ENCODE measurements at regions not wholly inside any gene's neighbourhood (a gene's known extent, or its start where the extent isn't known, plus 50 kb on each side); places are given as distances from the start of the nearest gene placed in this dataset.

DNA sequence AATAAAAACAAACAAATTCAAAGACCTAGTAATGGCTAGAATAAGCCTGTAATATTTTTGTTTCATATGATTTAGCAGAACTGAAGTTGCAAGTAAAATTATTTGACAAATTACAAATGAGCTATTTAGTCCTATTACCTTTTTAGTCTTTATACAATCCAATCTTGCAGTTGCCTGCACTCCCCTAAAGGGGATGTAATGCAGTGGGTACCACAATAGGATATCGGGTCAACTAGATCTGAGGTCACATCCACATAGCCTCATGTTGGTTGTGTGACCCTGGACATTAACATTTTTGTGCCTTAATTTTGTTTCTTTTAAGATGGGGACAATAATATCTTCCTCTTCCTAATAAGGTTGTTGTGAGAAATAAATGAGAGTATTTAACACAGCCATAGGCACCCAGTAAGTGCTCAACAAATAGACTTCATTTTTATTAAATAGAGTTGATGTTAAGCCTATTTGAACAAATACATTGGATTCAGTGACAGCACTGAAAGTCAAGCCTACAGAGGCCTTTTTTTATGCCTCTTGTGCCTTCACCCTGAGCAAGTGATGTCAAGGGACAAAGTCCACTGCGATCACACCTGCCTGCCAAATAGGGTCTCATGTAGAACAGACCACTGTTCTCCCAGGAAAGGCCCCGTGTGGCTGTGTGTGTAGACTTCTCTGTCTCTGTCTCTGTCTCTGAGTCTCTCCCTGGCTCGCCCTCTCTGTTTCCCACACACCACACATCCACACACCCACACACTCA, 124.8 kb downstream of the EVX1 start:
- DNase-seq: no peak

DNA sequence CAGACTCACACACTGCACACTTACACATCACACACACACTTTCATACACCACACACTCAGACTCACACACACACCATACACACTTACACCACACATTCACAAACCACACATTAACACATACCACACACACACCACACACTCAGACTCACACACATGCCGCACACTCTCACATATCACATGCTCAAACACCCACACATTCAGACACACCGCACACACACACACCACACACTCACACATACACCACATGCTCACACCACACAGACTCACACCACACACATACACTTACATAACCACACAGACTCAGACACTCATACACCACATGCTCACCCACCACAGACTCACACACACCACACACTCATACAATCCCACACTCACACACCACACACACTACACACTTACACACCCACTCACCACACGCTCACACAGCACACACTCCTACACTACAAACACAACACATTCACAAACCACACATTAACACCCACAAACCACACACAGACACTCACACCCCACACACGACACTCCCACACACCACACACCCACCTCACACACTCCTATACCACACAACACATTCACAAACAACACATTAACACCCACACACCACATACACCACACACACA, 125.4 kb downstream of the EVX1 start:
- no peak for DNase-seq

DNA sequence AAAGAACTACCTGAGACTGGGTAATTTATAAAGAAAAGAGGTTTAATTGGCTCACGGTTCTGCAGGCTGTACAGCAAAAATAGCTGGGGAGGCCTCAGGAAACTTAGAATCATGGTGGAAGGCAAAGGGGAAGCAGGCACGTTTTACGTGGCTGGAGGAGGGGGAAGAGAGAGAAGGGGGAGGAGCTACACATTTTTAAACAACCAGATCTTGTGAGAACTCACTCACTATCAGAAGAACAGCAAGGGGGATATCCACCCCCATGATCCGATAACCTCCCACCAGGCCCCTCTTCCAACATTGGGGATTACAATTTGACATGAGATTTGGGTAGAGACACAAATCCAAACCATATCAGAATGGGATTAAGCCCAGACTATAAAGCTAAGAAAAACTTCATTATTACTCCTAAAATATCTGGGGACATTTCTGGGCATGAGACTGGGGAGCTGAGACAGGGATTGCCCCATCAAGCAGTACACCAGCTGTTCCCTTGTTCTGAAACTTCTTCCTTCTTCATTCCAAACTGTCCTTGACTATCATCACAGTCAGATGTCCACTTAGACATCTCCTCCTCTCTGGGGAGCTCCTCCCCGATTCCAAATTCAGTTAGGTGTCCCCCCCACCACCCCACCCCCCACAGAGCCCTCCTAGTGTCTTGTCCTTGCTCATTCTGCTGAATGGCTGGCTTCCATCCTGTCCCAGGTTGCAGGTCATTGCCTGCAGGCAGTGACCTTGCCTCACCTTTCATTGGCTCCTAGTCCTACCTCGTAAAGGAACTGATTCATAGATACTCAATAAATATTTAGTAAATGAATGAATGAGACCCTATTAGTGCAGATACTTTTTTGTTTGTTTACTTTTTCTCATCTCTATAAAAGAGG, 132.6 kb downstream of the EVX1 start:
- no peak for DNase-seq

DNA sequence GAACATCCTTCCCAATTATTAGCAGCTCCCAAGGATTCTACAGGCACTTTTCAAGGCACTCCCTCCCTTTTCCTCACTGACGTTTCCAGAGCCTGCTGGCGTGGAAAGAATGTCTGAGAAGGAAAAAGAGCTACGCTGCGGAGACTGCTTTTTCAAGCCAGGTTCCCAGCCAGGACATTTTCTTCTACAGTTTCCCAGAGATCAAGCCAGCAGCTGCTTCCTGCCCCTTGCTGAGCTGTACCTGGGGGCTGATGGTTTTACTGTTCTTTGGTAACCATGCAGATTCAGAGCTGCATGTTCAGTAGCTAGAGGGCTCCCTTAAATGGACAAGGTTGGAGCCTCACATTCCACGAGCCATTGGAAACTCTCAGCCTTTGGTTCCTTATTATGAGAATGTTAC, 133.4 kb downstream of the EVX1 start:
- no peak for DNase-seq

DNA sequence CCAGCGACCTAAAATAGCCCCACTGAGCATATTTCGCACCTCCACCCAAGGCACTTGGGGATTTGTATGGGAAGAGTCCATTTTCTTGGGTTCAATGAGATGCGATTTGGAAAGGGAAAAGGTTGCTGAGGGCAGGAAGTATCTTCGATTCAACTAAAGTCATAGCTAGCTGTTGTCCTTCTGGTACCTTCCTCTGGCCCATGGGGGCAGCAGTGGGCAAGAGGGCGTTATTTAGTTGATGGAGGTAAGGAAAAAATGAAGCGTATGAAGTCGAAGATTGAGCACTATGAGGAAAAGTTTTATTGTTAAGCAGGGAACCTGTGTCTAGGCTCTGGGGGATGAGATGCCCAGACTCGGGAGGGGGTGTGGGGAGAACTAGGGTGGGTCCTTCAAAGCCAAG, 135.4 kb downstream of the EVX1 start:
- peak; percentile 8 for DNase-seq

DNA sequence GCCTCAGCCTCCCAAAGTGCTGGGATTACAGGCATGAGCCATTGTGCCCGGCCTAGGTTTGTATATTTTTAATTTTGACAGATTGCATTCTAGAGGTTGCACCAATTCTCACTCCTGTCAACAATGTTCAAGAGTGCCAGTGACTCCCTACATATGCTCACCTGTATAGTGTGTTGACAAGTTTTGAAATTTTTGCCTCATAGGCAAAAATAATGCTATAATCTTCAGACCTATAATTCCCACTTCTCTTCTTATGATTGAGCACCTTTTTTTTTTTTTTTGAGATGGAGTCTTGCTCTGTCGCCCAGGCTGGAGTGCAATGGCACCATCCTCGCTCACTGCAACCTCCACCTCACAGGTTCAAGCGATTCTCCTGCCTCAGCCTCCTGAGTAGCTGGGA, 139.7 kb downstream of the EVX1 start:
- no peak for DNase-seq

DNA sequence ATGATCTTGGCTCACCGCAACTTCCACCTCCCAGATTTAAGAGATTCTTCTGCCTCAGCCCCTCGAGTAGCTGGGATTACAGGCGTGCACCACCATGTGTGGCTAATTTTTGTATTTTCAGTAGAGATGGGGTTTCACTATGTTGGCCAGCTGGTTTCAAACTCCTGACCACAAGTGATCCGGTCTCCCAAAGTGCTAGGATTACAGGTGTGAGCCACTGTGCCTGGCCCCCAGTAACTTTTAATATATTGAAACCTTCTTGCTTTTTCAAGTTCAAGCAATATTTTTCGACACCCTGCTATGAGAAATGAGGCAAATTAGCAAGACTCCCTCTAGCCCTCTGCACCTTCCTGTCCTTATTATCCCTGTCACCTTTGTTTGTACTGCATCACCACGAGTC, 144.0 kb downstream of the EVX1 start:
- no peak for DNase-seq

DNA sequence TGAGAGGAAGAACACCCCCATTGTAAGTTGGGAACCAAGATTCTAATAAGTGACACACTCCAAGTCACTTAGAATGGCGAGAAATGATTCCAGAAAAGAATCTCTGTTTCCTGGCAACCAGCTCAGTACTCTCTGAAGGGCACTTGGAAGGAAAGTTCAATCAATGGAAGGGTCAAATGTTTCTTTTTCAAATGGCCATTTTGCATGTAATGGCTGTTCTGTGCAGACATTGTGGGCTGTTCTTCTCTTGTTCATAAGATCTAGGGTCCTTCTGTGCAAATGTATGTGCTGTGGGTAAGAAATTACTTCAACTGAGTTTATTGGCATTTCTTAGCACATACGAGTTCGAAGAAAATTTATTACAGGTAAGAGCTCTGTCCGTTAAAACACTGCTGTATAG, 145.3 kb downstream of the EVX1 start:
- DNase-seq: no peak

DNA sequence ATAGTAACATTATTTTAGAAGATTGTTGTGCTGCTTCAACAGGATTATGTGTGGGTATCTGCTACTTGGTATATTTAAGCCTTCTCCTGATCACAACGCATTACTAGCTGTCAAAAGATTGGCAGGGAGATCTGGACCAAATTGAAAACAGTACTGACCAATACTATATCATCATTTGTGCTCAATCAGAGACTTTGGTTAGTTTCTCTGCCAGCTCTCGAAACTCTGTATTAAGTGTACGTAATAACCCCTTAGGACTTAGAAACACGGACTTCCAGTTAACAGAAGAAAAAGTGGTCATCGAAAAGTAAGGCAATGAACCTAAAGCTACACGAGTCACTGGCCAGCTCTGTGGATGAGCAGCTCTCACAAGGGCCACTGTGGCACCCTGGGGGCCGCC, 146.0 kb downstream of the EVX1 start:
- DNase-seq: no peak

DNA sequence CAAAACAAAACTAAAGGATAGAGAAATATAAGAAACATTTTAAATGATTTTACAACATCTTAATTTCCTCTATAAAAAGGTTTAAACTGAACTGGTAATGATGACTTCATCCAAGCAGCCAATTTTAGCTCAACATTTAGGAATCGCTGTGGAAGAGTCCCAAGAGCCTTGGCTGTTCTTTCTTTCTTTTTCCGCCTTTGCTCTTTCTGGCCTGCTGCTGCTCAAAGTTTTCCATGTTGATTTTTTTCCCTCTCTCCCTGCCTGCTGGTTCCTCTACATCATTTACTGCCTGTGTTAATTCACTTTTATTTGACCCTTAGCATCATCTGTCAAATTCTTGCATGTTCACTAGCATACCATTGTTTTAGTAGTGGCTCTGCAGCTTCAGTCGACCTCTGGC, 146.9 kb downstream of the EVX1 start:
- DNase-seq: no peak

DNA sequence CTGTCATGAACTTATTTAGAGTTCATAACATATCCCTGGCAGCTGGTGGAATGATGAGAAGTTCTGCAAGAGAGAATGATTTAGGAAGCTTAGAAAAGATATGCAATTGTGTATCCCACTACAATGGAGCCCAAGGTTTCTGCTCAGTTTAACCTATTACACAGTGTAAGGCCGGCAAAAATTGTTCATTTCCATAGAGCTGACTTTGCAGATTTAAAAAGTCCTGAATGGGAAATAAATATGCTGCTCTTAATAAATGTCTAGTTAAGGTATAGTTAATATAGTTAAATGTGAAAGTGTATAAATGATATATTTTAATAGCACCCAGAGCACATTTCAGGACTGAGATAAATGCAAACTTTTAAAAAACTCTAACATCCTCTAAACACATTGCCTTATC, 149.9 kb downstream of the EVX1 start:
- DNase-seq: no peak

DNA sequence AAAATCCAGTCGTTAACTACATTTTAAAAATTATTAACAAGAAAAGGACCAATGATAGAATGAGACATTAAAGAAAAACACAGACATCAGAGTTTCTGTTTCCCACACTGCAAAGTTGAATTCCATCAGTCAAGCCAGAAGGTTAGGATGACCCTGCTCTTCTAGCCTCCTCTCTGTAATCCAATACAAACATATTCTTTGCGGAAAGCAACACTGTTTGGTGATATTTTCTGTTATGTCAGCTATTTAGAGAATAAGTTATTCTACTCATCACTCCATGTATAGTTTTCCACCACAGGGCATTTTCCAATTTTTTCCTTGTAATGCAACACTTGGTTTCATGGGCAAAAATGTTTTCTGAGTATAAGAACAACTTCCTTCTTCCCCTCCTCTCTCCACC, 152.3 kb downstream of the EVX1 start:
- DNase-seq: no peak

DNA sequence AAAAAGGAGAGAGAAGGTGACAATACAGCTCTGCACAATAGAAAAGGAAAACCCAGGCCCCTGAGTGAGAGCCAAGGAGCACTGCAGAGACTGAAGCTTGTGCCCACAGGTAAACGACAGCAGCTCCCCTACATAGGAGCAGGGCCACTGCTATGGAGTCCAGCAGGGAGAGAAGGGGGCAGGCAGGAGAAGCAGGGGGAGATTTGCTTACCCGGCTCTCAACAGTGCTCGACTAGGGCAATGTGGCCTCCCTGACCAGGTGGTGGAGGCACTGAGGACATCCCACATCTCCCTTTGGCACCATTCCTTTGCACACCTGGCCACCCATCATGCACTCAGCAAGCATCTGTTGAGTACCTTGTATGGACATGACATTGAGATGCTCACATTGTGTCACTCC, 153.0 kb downstream of the EVX1 start:
- DNase-seq: no peak

DNA sequence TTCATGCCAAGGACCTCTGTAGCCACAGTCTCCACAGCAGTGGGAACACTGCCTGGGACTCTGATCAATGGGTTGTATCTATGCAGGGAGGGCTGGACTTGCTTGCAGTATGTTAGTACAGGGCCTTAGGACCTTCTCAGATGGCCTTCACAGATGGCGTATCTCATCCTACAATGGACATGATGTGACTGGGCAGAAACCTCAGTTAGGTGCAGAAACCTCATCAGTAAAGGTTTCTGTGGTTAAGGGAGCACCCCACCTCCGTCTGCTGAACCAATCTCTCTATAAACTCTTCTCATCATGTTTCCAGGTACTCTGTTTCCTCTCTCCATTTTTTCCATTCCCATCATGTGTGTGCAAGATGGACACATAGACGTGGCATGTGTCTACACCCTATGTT, 154.9 kb downstream of the EVX1 start:
- no peak for DNase-seq

DNA sequence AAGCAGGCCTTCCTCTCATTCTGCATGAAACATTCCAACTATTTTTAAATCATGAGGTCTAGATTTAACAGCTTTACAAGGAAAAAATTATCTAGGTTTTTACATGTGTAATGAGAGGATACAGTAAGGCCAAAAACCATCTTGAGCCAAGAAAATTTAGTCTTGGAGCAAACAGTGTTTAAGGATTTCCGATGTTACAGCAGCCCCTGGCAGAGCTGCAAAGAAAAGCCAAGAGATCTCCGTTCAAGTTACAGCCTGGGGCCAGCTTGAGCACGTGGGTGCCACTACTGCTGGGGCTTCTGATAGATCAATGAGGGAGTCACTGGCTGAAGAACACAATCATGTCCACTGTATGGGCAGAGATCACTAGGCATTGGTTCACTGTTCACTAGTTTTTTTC, 156.2 kb downstream of the EVX1 start:
- no peak for DNase-seq

DNA sequence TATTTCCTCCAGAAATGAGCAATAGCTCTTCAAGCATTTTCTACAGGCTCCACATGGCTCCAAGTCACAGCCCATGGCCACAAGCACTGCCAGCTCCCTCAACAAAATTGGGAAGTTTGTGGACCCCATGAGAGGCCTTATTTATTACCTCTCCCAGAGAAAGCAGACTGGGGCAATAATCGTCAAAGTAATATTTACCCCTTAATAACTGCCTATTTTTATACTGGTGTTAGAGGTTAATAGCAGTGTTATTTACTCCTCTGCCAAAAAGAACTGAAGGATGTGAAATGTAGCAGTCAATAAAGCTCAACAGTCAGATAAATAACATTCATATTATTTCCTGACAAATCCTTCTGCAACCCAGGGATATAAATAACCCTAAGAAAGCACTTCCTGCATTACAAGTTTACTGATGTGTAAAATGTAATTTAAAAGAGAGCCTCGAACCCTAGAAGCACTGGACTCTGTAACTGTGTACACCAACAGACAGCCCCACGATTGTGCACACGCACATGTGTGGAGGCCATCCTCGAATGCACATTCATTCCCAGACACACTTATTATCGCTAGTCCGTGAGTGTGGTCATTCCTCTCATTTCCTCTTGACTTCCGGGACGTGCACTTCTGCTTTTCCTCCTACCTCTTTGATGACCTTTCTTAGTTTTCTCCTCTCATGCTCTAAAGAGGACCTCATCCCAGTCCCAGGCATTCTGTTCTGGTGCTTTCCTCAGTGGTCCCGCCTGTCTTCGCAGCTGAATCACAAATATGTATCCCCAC, 157.4 kb downstream of the EVX1 start:
- no peak for DNase-seq

DNA sequence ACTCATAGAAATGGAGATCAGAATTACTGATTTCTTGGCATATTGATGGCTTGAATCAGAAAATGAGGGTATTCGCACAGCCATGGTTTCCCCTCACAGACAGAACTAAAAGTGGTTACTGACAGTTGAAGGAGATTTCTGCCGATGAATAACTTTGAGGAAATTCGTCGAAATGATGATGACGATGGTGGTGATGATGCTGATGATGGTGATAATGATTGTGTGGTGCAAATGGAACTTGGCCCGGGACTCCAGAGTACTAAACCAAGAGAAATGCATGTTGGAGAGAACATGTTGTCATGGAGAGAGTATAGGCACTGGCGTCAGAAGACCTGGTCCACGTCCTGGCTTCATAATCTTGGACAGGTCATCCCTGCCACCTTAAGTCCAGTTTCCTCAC, 163.2 kb downstream of the EVX1 start:
- no peak for DNase-seq

DNA sequence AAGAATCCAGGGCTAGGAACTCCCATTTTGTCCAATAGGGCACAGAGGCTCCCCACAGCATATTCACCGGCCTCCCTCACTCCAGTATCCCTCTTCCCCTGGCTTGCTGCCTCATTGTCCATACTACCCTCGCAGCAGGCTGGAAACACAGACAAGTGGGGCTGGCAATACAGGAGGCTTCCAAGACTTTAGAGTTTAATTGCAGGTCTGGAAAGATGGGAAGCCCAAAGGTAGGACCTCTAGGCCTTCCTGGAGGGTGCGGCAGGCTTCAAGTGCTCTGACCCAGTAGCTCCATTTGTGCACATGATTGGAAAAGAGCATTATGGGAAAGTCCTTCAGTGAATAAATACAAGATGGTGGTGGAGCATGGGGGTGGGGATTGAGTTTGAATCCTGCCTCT, 166.7 kb downstream of the EVX1 start:
- no peak for DNase-seq

DNA sequence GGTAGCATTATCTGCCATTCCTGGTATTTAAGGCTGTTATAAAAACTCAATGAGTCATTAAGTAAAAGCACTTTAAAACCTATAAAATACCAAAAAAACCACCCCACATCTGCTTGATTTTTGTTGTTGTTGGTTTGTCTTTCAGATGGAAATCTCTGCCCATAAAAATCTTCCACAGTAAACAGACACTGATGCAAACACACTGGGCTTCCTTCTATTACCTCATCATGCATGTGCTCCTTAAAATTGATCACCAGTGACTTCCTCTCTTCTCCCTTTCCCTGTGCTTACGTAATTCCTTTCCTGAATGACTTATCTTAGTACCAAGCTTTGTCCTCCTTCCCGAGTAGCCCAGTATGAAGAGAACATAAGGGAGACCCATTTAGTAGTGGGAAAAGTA, 167.2 kb downstream of the EVX1 start:
- DNase-seq: no peak

DNA sequence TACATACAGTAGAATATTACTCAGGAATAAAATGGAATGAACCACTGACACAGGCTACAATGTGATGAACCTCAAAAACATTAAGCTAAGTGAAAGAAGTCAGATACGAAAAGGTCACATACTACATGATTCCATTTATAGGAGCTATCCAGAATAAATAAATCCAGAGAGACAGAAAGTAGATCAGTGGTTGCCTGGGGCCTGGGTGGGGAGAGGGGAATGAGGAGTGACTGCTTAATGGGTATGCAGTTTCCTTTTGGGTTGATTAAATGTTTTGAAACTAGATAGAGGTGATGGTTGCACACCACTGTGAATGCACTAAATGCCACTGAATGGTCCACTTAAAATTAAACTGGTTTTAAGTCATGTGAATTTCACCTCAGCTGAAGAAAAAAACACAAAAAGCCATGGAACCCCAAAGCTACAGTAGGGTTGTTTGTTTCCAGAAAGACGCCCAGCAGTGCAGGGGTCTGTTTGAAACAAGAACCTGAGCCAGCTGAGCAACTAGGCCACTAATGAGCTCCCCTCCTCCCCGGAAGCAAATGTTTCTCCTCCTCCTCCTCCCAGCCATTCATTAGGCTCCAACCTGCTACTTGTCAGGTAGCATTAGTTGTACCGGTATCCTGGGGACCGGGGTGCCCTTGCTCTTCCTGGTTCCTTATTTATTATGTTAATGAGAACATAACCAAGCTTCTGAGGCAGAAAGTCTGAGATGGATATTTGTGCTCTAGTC, 168.4 kb downstream of the EVX1 start:
- DNase-seq: no peak

DNA sequence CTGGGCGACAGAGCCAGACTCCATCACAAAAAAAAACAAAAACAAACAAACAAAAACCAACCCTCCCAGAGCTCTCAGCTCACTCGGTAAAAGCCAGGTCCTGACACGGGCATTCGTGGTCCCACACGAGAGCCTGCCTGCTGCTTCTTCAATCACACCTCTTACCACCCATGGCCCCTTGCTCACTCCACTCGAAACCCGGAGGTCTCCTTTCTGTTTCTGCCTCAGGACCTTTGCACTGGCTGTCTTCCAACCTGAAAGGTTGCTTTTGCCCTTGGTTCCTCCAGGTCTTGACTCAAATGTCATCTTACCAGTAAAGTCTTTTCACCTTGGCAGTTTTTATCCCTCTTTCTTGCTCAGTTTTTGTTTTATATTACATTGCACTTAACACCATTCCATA, 169.6 kb downstream of the EVX1 start:
- DNase-seq: no peak

DNA sequence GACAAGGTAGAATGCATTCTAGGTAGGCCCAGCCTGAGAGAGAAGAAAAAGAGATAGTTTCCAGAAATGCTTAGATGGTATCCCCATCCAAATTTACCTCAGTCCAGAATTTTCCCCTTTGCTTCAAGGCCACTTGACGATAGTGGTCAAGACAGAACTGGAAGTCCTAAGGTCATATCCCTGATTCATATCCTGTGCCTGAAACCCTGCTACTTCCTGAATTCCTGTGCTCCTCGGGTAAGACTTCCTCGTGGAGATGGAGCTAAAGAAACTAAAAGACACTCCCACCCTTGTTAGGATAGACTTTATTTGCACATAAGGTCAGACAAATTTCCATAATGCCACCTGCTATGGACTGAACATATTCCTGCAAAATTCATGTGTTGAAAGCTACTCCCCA, 175.9 kb downstream of the EVX1 start:
- no peak for DNase-seq
